ENCODE measurements at regions not wholly inside any gene's neighbourhood (a gene's known extent, or its start where the extent isn't known, plus 50 kb on each side); places are given as distances from the start of the nearest gene placed in this dataset.

DNA sequence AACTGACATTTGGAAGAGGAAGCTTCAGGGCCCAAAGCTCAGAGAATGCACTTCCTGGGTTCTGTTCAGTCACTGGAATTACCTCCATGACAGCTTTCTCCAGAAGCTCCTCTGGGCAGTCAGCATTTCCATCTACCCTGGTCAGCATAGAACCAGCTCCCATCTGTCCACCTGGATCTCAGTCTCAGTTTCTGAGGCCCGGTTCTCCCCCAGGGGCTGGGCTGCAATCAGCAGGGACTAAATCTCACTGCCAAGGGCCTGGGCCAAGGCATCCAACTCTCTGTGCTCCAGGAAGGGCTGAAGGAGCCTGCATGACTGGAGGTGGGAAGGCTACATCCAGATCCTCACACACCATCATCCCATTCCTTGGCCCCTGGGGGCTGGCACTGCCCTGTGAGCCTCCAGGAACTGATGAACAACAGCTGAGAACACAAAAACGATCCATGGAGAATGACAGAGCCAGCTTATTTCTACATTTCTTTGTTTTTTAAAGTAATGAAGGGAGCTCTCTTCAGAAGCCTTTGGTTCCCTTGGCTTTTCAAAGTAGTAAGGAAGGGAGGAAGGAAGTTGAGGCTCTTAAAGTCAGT, 66.3 kb upstream of the MRTFB start:
- H3K9me3 ChIP-seq (ENCODE audit: control insufficient read depth, insufficient read depth, low read depth, low read length), result no peaks in the 10 kb centered on the region
- DNase-seq (ENCODE audit: low read depth in 2 of 2), result no peak
- peak overlapping the region; percentile 25 for H2AFZ ChIP-seq (ENCODE audit: low read length)

DNA sequence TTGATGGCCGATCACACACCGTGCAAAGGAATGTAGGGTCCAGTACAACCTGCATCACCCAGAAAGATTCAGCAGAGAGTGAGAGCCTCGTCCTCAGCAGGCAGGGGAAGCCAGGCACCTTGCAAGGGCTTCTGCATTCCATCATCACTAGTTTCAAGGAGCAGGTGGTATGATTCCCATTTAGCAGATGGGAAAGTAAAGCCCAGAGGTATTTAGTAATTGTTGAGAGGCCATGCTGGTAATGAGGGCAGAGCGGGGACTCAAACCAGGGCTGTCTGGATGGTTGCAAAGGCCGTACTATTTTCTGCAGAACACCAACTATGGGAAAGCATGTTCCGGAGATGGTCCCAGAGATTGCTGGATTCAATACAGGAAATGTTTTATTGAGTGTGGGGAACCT, 65.8 kb upstream of the MRTFB start:
- TF ChIP-seq, protein P1, sequence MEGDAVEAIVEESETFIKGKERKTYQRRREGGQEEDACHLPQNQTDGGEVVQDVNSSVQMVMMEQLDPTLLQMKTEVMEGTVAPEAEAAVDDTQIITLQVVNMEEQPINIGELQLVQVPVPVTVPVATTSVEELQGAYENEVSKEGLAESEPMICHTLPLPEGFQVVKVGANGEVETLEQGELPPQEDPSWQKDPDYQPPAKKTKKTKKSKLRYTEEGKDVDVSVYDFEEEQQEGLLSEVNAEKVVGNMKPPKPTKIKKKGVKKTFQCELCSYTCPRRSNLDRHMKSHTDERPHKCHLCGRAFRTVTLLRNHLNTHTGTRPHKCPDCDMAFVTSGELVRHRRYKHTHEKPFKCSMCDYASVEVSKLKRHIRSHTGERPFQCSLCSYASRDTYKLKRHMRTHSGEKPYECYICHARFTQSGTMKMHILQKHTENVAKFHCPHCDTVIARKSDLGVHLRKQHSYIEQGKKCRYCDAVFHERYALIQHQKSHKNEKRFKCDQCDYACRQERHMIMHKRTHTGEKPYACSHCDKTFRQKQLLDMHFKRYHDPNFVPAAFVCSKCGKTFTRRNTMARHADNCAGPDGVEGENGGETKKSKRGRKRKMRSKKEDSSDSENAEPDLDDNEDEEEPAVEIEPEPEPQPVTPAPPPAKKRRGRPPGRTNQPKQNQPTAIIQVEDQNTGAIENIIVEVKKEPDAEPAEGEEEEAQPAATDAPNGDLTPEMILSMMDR (conservative IDR thresholded peaks at IDR 0.05 in 1 of 2, IDR thresholded peaks at IDR 0.05 in 1 of 2; ENCODE audit: low read depth in 1 of 2, low read length in 2 of 2), result no peak
- TF ChIP-seq EZH2 (IDR thresholded peaks at IDR 0.05; ENCODE audit: low read length, missing control alignments), result no peak

More for the DNA sequence above, 66.3 kb upstream of the MRTFB start:
- H3K27ac ChIP-seq (ENCODE audit: insufficient read depth, low read length), result no peak overlapping the region
- TF ChIP-seq, protein P1 (conservative IDR thresholded peaks at IDR 0.05 in 1 of 2, IDR thresholded peaks at IDR 0.05 in 1 of 2; ENCODE audit: low read depth in 1 of 2, low read length in 2 of 2), result no peak
- TF ChIP-seq EZH2 (IDR thresholded peaks at IDR 0.05; ENCODE audit: low read length, missing control alignments), result no peak
- H3K36me3 ChIP-seq (ENCODE audit: control insufficient read depth, insufficient read depth, low read length), result no peaks in the 10 kb centered on the region
- peaks cover 3% of the 10 kb centered on the region for H3K27me3 ChIP-seq (ENCODE audit: control insufficient read depth, insufficient read depth, low read length)
- peaks cover 3% of the 10 kb centered on the region for H3K4me1 ChIP-seq (ENCODE audit: control insufficient read depth, extremely low read depth, insufficient read depth, low read length)
- no peak overlapping the region for H3K9ac ChIP-seq (ENCODE audit: insufficient read depth, low read length)
- no peaks in the 10 kb centered on the region for H3K79me2 ChIP-seq (ENCODE audit: control insufficient read depth, insufficient read depth, low read length)
- H3K4me3 ChIP-seq (replicated peaks in 1 of 4; ENCODE audit: control extremely low read depth in 1 of 4, insufficient read depth in 1 of 4, low read depth in 3 of 4, low read length in 4 of 4), result no peak overlapping the region
- H4K20me1 ChIP-seq (ENCODE audit: control insufficient read depth, extremely low read depth, insufficient read depth, low read length), result no peaks in the 10 kb centered on the region
- no peak overlapping the region for H3K4me2 ChIP-seq (ENCODE audit: extremely low read depth, insufficient read depth, low read length)

GRCh38 chr16:14007450-14007849, 63.7 kb upstream of the MRTFB start:
- DNase-seq (ENCODE audit: low read depth in 2 of 2), result peak; percentile 79 to 87
- H3K4me3 ChIP-seq (replicated peaks in 1 of 4; ENCODE audit: control extremely low read depth in 1 of 4, insufficient read depth in 1 of 4, low read depth in 3 of 4, low read length in 4 of 4), result no peak overlapping the region
- no peaks in the 10 kb centered on the region for H3K79me2 ChIP-seq (ENCODE audit: control insufficient read depth, insufficient read depth, low read length)
- TF ChIP-seq, protein P1 (conservative IDR thresholded peaks at IDR 0.05 in 1 of 2, IDR thresholded peaks at IDR 0.05 in 1 of 2; ENCODE audit: low read depth in 1 of 2, low read length in 2 of 2), result no peak
- TF ChIP-seq EZH2 (IDR thresholded peaks at IDR 0.05; ENCODE audit: low read length, missing control alignments), result no peak
- H3K9ac ChIP-seq (ENCODE audit: insufficient read depth, low read length), result no peak overlapping the region
- no peaks in the 10 kb centered on the region for H3K9me3 ChIP-seq (ENCODE audit: control insufficient read depth, insufficient read depth, low read depth, low read length)
- no peak overlapping the region for H3K4me2 ChIP-seq (ENCODE audit: extremely low read depth, insufficient read depth, low read length)
- no peaks in the 10 kb centered on the region for H3K36me3 ChIP-seq (ENCODE audit: control insufficient read depth, insufficient read depth, low read length)
- H4K20me1 ChIP-seq (ENCODE audit: control insufficient read depth, extremely low read depth, insufficient read depth, low read length), result no peaks in the 10 kb centered on the region
- no peak overlapping the region for H3K27ac ChIP-seq (ENCODE audit: insufficient read depth, low read length)
- H3K27me3 ChIP-seq (ENCODE audit: control insufficient read depth, insufficient read depth, low read length), result peaks cover 3% of the 10 kb centered on the region
- no peak overlapping the region for H2AFZ ChIP-seq (ENCODE audit: low read length)
- H3K4me1 ChIP-seq (ENCODE audit: control insufficient read depth, extremely low read depth, insufficient read depth, low read length), result peaks cover 4% of the 10 kb centered on the region

More for the DNA sequence above, 65.8 kb upstream of the MRTFB start:
- H3K4me1 ChIP-seq (ENCODE audit: control insufficient read depth, extremely low read depth, insufficient read depth, low read length), result peaks cover 3% of the 10 kb centered on the region
- H3K4me3 ChIP-seq (replicated peaks in 1 of 4; ENCODE audit: control extremely low read depth in 1 of 4, insufficient read depth in 1 of 4, low read depth in 3 of 4, low read length in 4 of 4), result no peak overlapping the region
- no peaks in the 10 kb centered on the region for H3K36me3 ChIP-seq (ENCODE audit: control insufficient read depth, insufficient read depth, low read length)
- H3K4me2 ChIP-seq (ENCODE audit: extremely low read depth, insufficient read depth, low read length), result no peak overlapping the region
- H3K9me3 ChIP-seq (ENCODE audit: control insufficient read depth, insufficient read depth, low read depth, low read length), result no peaks in the 10 kb centered on the region
- no peak overlapping the region for H3K9ac ChIP-seq (ENCODE audit: insufficient read depth, low read length)
- no peak overlapping the region for H2AFZ ChIP-seq (ENCODE audit: low read length)
- H4K20me1 ChIP-seq (ENCODE audit: control insufficient read depth, extremely low read depth, insufficient read depth, low read length), result no peaks in the 10 kb centered on the region
- no peaks in the 10 kb centered on the region for H3K79me2 ChIP-seq (ENCODE audit: control insufficient read depth, insufficient read depth, low read length)
- no peak overlapping the region for H3K27ac ChIP-seq (ENCODE audit: insufficient read depth, low read length)
- DNase-seq (ENCODE audit: low read depth in 2 of 2), result no peak
- peaks cover 3% of the 10 kb centered on the region for H3K27me3 ChIP-seq (ENCODE audit: control insufficient read depth, insufficient read depth, low read length)

Data from fibroblast of lung (primary cell).